Natural killer cell (primary cell): ENCODE measurements at regions not wholly inside any gene's neighbourhood (a gene's known extent, or its start where the extent isn't known, plus 50 kb on each side); places are given as distances from the start of the nearest gene placed in this dataset.

ENCODE experiments used
- ATAC-seq, 3 donors: fragments of 150-1000 bp in 2 of 3; fragments of 200-7000 bp in 1 of 3; cut with Tn5 transposase; 1 replicate in 1 of 3; 2 replicates in 2 of 3; pipeline ENCODE4 v1.10.0; 2021; ENCODE audit warnings: mild to moderate bottlenecking in 2 of 3, moderate library complexity in 2 of 3
- DNase-seq, 2 donors: peaks; one replicate each; pipeline versions ENCODE4 v3.0.0 to v3.0.0-alpha.2; 2013 to 2021; ENCODE audit warnings: mixed read lengths in 1 of 2
- H3K27ac ChIP-seq: one replicate; pipeline ENCODE4 v1.5.1; 2013; ENCODE audit warnings: mild to moderate bottlenecking, low read length
- H3K27me3 ChIP-seq: one replicate; pipeline ENCODE4 v1.6.1; 2013; ENCODE audit warnings: low read length; ENCODE audit not compliant: control insufficient read depth, insufficient read depth
- H3K36me3 ChIP-seq: one replicate; pipeline ENCODE4 v1.6.1; 2013; ENCODE audit warnings: low read length; ENCODE audit not compliant: control insufficient read depth, insufficient read depth
- H3K4me1 ChIP-seq: one replicate; pipeline ENCODE4 v1.6.1; 2013; ENCODE audit warnings: low read length; ENCODE audit not compliant: control insufficient read depth, insufficient read depth
- H3K4me3 ChIP-seq: one replicate; pipeline ENCODE4 v1.5.1; 2013; ENCODE audit warnings: low read length
- H3K9me3 ChIP-seq: one replicate; pipeline ENCODE4 v1.6.1; 2013; ENCODE audit warnings: low read length; ENCODE audit not compliant: control insufficient read depth, insufficient read depth
- H3K27ac Mint-ChIP-seq, 2 donors: one replicate each; pipeline ENCODE4 v1.8.0; 2022; ENCODE audit warnings: mild to moderate bottlenecking in 2 of 2, mixed read lengths in 2 of 2, moderate library complexity in 1 of 2
- H3K27me3 Mint-ChIP-seq, 2 donors: one replicate each; pipeline ENCODE4 v1.8.0; 2022; ENCODE audit warnings: low read depth in 2 of 2, mixed read lengths in 2 of 2
- H3K36me3 Mint-ChIP-seq: one replicate; pipeline ENCODE4 v1.8.0; 2022; ENCODE audit warnings: mixed read lengths
- H3K4me1 Mint-ChIP-seq, 2 donors: one replicate each; pipeline ENCODE4 v1.8.0; 2022; ENCODE audit warnings: mixed read lengths in 2 of 2
- H3K4me3 Mint-ChIP-seq: one replicate; pipeline ENCODE4 v1.8.0; 2022; ENCODE audit warnings: mild to moderate bottlenecking, moderate library complexity, mixed read lengths
- H3K9me3 Mint-ChIP-seq, 2 donors: one replicate each; pipeline ENCODE4 v1.8.0; 2022; ENCODE audit warnings: mixed read lengths in 2 of 2
- CTCF ChIP-seq: fragments of 200-600 bp; IDR thresholded peaks from one replicate; pipeline ENCODE4 v1.8.0; 2022; ENCODE audit warnings: antibody characterized with exemption
- WGBS: methylation state at CpG from one replicate; pipeline ENCODE4 v1.1.7; 2013; ENCODE audit warnings: missing lambda C conversion rate; ENCODE audit not compliant: insufficient coverage; 5-methylcytosine and 5-hydroxymethylcytosine counted together
- intact Hi-C: fragments of 100-400 bp; cut with micrococcal nuclease; formaldehyde crosslinking; loops from one replicate; pipeline ENCODE4 v1.14.2; 2022

GRCh38 chr4:90027565-90027964 lies 99.6 kb upstream of the CCSER1 start:
- no peak overlapping the region for H3K4me3 ChIP-seq
- intact Hi-C loops = no loop called here
- H3K36me3 ChIP-seq = no peaks in the 10 kb centered on the region
- H3K4me1 Mint-ChIP-seq = no peaks in the 10 kb centered on the region
- H3K4me3 Mint-ChIP-seq = no peak overlapping the region
- no peak for DNase-seq
- no peaks in the 10 kb centered on the region for H3K9me3 ChIP-seq
- H3K27me3 Mint-ChIP-seq = no peaks in the 10 kb centered on the region
- H3K27ac ChIP-seq = no peak overlapping the region
- WGBS = no CpG with 5 or more reads among the region's 2 CpGs
- H3K27ac Mint-ChIP-seq = no peak overlapping the region
- H3K9me3 Mint-ChIP-seq = no peaks in the 10 kb centered on the region
- no peak for TF ChIP-seq CTCF
- no peaks in the 10 kb centered on the region for H3K27me3 ChIP-seq
- no peak for ATAC-seq
- H3K36me3 Mint-ChIP-seq = no peaks in the 10 kb centered on the region
- H3K4me1 ChIP-seq = no peaks in the 10 kb centered on the region

DNA sequence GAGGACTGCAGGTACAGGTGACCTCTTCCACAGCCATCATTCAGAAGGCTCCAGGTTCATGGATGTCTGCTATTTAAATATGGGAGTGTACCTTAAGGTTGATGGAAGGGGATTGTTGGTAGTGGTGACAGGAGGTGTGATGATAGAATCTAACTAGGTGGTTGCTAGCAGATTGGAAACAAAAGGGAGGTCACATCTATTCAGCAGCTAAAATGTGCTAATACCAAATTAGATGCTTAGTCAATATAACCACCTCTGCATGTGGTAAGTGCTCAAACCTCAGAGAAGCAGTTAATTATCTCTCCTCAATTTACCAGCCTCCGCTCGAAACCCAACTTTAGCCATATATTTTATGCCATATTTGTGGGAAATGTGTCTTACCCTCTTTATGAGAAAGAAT lies 98.7 kb upstream of the CCSER1 start:
- Mint-ChIP-seq H3K27ac (no peak overlapping the region), H3K36me3 (no peaks in the 10 kb centered on the region), H3K27me3 (no peaks in the 10 kb centered on the region), H3K4me1 (no peaks in the 10 kb centered on the region), H3K4me3 (no peak overlapping the region), H3K9me3 (no peaks in the 10 kb centered on the region)
- H3K27me3 ChIP-seq = no peaks in the 10 kb centered on the region
- H3K4me1 ChIP-seq = no peaks in the 10 kb centered on the region
- intact Hi-C loops = no loop called here
- WGBS = no CpG with 5 or more reads among the region's 2 CpGs
- H3K27ac ChIP-seq = no peak overlapping the region
- no peaks in the 10 kb centered on the region for H3K9me3 ChIP-seq
- TF ChIP-seq CTCF = no peak
- DNase-seq = no peak
- H3K36me3 ChIP-seq = no peaks in the 10 kb centered on the region
- no peak for ATAC-seq
- no peak overlapping the region for H3K4me3 ChIP-seq

DNA sequence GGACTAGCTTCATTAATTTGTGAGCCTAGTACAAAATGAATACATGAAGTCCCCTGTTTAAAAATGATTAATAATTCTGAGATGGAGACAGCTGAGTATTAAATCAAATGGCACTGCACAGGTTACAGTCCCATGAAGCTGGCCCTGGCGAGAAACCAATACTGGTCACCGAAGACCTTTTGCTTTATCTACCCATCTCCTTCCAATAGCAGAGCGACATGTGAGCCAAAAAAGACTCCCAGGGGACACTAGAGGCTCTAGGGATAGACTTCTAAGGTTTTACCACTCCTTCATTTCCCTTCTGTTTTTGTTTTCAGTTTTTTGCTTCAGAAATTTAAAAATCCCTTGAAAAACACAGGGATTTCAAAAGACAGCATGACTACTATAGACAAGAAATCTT lies 97.0 kb upstream of the CCSER1 start:
- no peaks in the 10 kb centered on the region for H3K36me3 Mint-ChIP-seq

More for the DNA sequence above, 97.0 kb upstream of the CCSER1 start:
- H3K4me3 Mint-ChIP-seq = no peak overlapping the region
- H3K4me1 ChIP-seq = no peaks in the 10 kb centered on the region
- no peaks in the 10 kb centered on the region for H3K36me3 ChIP-seq
- H3K4me3 ChIP-seq = no peak overlapping the region
- peaks cover 0 to 2% of the 10 kb centered on the region in 2 donors for H3K9me3 Mint-ChIP-seq
- H3K27ac Mint-ChIP-seq = no peak overlapping the region
- no peak for ATAC-seq
- no peaks in the 10 kb centered on the region for H3K9me3 ChIP-seq
- H3K27me3 Mint-ChIP-seq = no peaks in the 10 kb centered on the region
- no peak for DNase-seq
- H3K27me3 ChIP-seq = no peaks in the 10 kb centered on the region
- intact Hi-C loops = no loop called here
- no peak for TF ChIP-seq CTCF
- no peaks in the 10 kb centered on the region for H3K4me1 Mint-ChIP-seq
- 85% methylated on average over 3 of the region's 3 CpGs for WGBS
- no peak overlapping the region for H3K27ac ChIP-seq
